ENCODE measurements at regions not wholly inside any gene's neighbourhood (a gene's known extent, or its start where the extent isn't known, plus 50 kb on each side); places are given as distances from the start of the nearest gene placed in this dataset.

GRCh38 chr12:80033448-80033847 lies 65.9 kb upstream of the OTOGL start:
- TF ChIP-seq POLR2A (IDR thresholded peaks at IDR 0.05) (no peak), CTCF (IDR thresholded peaks at IDR 0.05) (no peak)

Data from uterus (tissue), 2 donors.